Peyer's patch (tissue), 4 donors: ENCODE measurements at regions not wholly inside any gene's neighbourhood (a gene's known extent, or its start where the extent isn't known, plus 50 kb on each side); places are given as distances from the start of the nearest gene placed in this dataset.

Source experiments
- CTCF ChIP-seq, 6 experiments: fragments of 450-650 bp in 4 of 6; fragments of 200-600 bp in 2 of 6; sonication (generic) in 1 of 6; IDR thresholded peaks; one replicate each; pipeline ENCODE4 v1.5.1; 2017 to 2019; ENCODE audit warnings: antibody characterized with exemption in 6 of 6, mild to moderate bottlenecking in 3 of 6, moderate library complexity in 1 of 6
- POLR2A ChIP-seq, 2 donors: fragments of 450-650 bp; IDR thresholded peaks; one replicate each; pipeline ENCODE4 v1.5.1; 2017; ENCODE audit warnings: antibody characterized with exemption in 2 of 2, mild to moderate bottlenecking in 2 of 2, moderate library complexity in 2 of 2

GRCh38 chr22:49244466-49245420 lies 582.9 kb downstream of the BRD1 start:
- TF ChIP-seq CTCF (IDR thresholded peaks at IDR 0.05) (no peak), POLR2A (IDR thresholded peaks at IDR 0.05) (no peak)
